NCI-H1092 (cell line): ENCODE measurements at regions not wholly inside any gene's neighbourhood (a gene's known extent, or its start where the extent isn't known, plus 50 kb on each side); places are given as distances from the start of the nearest gene placed in this dataset.

Experiments
- DNase-seq: peaks from one replicate; lab custom pipeline; 2025; lab: John Stamatoyannopoulos, UW

DNA sequence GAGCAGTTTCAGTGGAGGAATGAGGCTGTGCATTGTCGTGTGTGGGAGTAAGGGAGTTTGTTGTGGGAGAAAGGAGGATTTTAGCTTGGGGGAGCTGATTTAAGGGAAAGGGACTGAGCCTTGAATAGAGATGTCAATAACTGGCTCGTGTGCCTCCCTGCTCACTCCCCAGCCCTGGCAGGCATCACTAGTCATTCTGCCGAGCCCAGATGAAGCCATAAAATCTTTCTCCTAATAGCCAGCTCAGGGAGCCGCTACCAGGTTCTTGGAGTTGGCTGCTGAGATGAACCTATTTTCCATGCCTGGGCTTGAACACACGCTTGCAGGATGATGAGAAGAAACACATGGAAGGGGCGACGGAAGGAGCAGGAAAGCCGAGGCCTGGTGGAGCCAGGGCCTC lies 65.0 kb upstream of the POU3F1 start:
- no peak for DNase-seq

DNA sequence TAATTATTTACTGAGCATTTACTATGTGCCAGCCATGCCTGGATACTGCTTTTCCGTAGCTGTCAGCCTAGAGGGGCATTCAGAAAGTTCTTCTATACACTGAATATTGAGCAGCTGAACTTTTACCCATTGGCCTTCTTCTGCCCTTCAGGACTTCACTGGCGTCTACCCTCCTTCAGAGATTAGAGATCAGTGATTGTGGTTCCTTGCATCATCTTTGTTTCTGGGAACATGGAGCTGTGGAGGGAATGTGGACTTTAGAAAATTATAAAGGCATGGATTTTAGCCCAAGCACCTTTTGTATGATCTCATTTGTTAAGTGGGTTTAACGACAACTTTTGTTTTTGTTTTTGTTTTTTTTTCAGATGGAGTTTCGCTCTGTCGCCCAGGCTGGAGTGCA lies 58.7 kb upstream of the POU3F1 start:
- no peak for DNase-seq

DNA sequence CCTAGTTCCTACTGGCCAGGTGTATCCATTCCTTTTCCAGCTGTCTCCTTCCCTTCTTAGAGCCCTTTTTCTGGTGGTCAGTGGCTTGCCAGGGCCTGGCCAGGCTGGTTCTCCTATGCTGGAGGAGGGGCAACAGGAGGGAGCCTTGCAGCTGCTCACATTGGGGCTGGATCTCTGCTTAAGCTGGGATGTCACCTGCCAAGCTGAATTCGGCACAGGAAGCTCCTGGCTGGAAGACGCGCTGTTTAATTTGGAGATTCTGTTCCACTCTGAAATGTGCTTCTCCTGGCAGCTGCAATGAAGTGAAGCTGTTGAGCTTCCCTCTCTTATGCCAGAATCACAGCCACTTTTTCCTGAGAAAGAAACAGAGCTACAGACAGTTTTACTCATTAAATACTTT lies 56.0 kb upstream of the POU3F1 start:
- no peak for DNase-seq

DNA sequence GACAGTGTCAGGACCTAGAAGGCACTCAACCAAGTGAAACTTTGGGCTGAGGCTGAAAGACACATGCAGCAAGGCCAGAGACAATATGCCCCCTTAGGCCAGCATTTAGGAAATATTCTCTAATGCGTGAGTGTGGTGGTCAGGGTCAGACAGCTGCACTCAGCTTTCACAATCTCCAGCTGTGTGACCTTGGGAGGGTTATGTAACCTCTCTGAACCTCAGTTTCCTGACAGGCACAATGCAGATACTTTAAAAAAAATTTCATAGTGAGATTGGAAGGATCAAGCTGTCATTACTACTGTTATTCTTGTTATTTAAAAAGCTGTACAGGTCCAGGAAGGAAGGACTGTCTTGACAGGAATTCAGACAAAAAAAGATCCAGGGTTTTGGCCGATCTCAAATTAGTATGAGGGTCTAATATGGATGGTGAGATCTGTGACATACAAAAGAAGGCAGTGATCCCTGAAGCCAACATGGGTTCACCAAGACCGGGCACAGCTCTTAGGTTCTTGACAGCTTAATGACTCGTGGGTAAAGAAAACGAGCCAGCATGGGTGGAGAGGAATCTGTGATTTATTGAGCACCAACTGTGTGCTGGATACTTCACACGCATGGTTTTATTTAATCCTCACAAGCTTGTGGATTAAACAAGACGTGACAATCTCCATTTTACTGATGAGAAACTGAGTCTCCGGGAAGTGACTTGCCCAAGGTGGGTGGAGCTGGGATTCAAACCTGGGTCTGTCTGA lies 54.6 kb upstream of the POU3F1 start:
- no peak for DNase-seq

DNA sequence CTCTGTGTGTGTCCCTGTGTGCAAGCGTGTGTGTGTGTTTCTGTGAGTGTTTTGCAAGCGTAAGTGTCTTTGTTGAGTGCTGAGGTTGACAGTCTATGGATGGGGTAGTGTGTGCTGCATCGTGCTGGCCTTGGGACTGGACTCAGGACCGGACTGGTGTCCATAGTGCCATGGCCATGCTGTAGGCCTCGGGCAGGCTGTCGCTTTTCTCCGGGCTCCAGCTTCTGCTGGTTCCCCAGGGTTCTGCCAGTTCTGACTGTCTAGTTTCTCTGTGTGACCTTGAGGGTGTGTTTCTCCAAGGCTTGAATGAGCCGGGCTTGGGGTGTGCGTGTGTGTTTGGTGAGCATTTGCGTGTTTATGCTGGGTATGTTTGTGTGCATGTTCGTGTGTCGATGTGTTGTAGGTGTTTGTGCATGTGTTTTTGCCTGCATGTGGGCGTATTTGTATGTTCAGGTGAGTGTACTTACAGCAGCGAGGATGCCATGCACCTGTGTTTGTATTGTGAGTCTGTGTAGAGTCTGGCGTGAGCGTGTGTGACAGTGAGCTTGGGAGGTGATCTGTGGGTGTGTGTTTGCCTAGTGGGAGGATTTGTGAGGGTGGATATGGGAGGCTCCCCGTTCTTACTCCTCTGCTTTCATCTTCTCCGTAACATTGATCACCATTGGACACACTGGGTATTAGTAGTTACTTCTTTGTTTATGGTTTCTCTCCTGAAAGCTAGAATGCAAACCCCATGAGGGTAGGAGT lies 51.7 kb upstream of the POU3F1 start:
- DNase-seq: no peak

DNA sequence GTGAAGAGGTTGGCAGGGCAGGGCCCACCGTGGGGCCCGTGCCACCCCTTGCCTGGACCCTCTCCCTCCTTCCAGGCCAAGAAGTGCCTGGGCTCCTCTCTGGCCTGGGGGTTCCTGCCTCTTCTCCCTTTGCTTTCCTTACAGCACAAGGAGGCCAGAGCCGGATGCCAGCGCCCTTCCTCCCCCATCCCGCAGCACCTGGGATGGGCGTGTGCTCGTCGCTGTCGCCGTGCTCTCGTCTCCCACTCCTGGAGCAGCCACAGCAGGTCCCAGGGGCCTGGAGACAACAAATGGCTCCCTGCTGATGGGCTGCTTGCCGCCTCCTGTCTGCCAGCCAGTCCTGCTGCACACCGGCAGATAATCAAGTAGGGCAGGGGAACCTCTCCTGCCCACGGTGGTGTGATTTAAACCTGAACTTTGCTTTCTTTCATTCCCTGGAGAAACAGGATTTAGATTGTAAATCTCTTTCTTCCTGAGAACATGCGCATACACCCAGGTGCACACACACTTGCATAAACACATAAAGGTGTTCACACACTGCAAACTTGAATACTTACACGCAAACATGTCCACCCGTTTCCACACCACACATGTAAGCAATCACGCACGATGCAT lies 50.8 kb upstream of the POU3F1 start:
- DNase-seq: no peak
